ENCODE measurements at regions not wholly inside any gene's neighbourhood (a gene's known extent, or its start where the extent isn't known, plus 50 kb on each side); places are given as distances from the start of the nearest gene placed in this dataset.

DNA sequence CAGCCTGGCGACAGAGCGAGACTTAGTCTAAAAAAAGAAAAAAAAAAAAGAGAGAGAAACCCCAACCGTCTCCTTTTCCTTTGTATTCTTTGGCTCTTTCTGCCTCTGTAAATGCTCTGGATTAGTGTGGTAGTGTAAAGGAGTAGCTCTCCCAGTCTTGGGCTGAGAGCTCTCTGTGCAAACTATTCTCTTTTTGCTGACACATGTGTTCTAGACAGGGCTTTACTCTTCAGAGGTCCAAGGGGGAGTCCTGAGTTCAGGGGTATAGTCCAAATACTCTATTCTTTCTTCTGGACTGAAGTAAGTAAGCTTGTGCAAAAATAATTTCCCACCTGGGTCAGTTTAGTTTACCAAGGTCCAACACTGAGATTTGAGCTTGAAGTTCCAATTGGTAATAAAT, 183.8 kb upstream of the KCNK2 start:
- no peaks in the 10 kb centered on the region for H3K9me3 ChIP-seq (replicated peaks in 1 of 3)
- intact Hi-C loops (cut with DNase I): no loop called here
- no peak overlapping the region for H3K27ac ChIP-seq
- H3K27me3 ChIP-seq: no peaks in the 10 kb centered on the region
- TF ChIP-seq, protein P1, sequence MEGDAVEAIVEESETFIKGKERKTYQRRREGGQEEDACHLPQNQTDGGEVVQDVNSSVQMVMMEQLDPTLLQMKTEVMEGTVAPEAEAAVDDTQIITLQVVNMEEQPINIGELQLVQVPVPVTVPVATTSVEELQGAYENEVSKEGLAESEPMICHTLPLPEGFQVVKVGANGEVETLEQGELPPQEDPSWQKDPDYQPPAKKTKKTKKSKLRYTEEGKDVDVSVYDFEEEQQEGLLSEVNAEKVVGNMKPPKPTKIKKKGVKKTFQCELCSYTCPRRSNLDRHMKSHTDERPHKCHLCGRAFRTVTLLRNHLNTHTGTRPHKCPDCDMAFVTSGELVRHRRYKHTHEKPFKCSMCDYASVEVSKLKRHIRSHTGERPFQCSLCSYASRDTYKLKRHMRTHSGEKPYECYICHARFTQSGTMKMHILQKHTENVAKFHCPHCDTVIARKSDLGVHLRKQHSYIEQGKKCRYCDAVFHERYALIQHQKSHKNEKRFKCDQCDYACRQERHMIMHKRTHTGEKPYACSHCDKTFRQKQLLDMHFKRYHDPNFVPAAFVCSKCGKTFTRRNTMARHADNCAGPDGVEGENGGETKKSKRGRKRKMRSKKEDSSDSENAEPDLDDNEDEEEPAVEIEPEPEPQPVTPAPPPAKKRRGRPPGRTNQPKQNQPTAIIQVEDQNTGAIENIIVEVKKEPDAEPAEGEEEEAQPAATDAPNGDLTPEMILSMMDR (IDR thresholded peaks at IDR 0.05): no peak
- no peak for TF ChIP-seq POLR2A (IDR thresholded peaks at IDR 0.05)
- H3K4me3 ChIP-seq: no peak overlapping the region
- DNase-seq: no peak
- WGBS, 4 donors: 81 to 91% (median 85%) methylated on average over 3 of the region's 3 CpGs
- no peaks in the 10 kb centered on the region for H3K36me3 ChIP-seq (replicated peaks in 1 of 2)
- no peaks in the 10 kb centered on the region for H3K4me1 ChIP-seq (replicated peaks in 1 of 2)

DNA sequence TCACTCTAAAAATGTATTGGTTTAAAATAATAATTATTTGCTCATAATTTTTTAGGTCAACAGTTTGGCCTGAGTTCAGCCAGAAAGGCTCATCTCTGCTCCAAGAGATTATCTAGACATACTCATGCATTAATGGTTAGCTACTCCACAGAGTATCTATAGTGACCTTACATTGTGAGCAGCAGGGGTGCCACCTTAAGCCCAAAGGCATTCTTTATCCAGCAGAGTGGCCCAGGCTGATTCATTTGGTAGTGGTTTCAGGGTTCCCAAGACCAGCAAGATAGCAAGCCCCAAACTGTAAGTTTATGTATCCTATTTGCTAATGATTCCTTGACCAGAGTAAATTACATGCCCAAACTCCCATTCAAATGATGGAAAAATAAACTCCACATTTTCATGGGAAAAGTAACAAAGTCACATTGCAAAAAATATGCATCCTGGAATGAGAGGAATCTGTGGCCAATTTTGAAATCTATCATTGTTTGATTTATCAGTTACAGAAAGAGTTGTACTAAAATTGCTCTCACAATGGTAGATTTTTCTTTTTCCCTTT, 182.6 kb upstream of the KCNK2 start:
- no peaks in the 10 kb centered on the region for H3K4me1 ChIP-seq (replicated peaks in 1 of 2)
- intact Hi-C loops (cut with DNase I): no loop called here
- H3K27ac ChIP-seq: no peak overlapping the region
- no peak for DNase-seq
- H3K36me3 ChIP-seq (replicated peaks in 1 of 2): no peaks in the 10 kb centered on the region
- no peak overlapping the region for H3K4me3 ChIP-seq
- TF ChIP-seq, protein P1 (IDR thresholded peaks at IDR 0.05): no peak
- no peak for TF ChIP-seq POLR2A (IDR thresholded peaks at IDR 0.05)
- no peaks in the 10 kb centered on the region for H3K9me3 ChIP-seq (replicated peaks in 1 of 3)
- no peaks in the 10 kb centered on the region for H3K27me3 ChIP-seq

DNA sequence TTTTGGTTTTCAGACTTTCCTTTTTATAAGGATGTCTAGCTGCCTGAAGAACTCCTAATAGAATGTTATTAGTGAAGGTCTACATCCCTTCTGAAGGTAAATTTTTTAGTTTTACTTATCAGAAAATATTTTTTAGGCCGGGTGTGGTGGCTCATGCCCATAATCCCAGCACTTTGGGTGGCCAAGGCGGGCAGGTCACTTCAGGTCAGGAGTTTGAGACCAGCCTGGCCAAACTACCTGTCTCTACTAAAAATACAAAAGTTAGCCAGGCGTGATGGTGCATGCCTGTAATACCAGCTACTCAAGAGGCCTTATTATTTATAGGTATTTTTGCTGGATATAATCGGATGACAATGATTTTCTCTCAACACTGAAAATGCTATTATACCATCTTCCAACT, 181.9 kb upstream of the KCNK2 start:
- H3K4me3 ChIP-seq: no peak overlapping the region
- no peak overlapping the region for H3K27ac ChIP-seq
- no peaks in the 10 kb centered on the region for H3K36me3 ChIP-seq (replicated peaks in 1 of 2)
- TF ChIP-seq, protein P1 (IDR thresholded peaks at IDR 0.05): no peak
- TF ChIP-seq POLR2A (IDR thresholded peaks at IDR 0.05): no peak
- H3K27me3 ChIP-seq: no peaks in the 10 kb centered on the region
- DNase-seq: no peak
- intact Hi-C loops (cut with DNase I): no loop called here
- no peaks in the 10 kb centered on the region for H3K9me3 ChIP-seq (replicated peaks in 1 of 3)
- 83 to 90% (median 87%) methylated on average over 4 of the region's 4 CpGs for WGBS, 4 donors
- no peaks in the 10 kb centered on the region for H3K4me1 ChIP-seq (replicated peaks in 1 of 2)

GRCh38 chr1:214901718-214902117, 180.8 kb upstream of the KCNK2 start:
- WGBS, 4 donors: 80 to 92% (median 87%) methylated on average over 2 of the region's 2 CpGs
- no peak for DNase-seq
- H3K36me3 ChIP-seq (replicated peaks in 1 of 2): no peaks in the 10 kb centered on the region

More at GRCh38 chr1:214901718-214902117, 180.8 kb upstream of the KCNK2 start:
- Histone ChIP-seq H3K27me3 (no peaks in the 10 kb centered on the region), H3K9me3 (replicated peaks in 1 of 3) (no peaks in the 10 kb centered on the region), H3K27ac (no peak overlapping the region), H3K4me3 (no peak overlapping the region), H3K4me1 (replicated peaks in 1 of 2) (no peaks in the 10 kb centered on the region)
- intact Hi-C loops (cut with DNase I): no loop called here
- TF ChIP-seq POLR2A (IDR thresholded peaks at IDR 0.05): no peak
- TF ChIP-seq, protein P1 (IDR thresholded peaks at IDR 0.05): no peak

Data from adrenal gland (tissue), 9 donors.